H9 (cell line): ENCODE measurements at regions not wholly inside any gene's neighbourhood (a gene's known extent, or its start where the extent isn't known, plus 50 kb on each side); places are given as distances from the start of the nearest gene placed in this dataset.

Source experiments
- DNase-seq: peaks from one replicate; pipeline ENCODE4 v3.0.0-alpha.2; 2017
- H2AFZ ChIP-seq: one replicate; pipeline ENCODE4 v1.6.1; 2013; ENCODE audit warnings: mild to moderate bottlenecking, low read length, control low read depth, moderate library complexity
- H2AK5ac ChIP-seq: 2 replicates; pipeline ENCODE4 v1.6.1; 2013; ENCODE audit warnings: low read length, control low read depth, mixed read lengths; ENCODE audit not compliant: insufficient read length
- H2BK120ac ChIP-seq: one replicate; pipeline ENCODE4 v1.6.1; 2013; ENCODE audit warnings: low read depth, mild to moderate bottlenecking, low read length, control low read depth, inconsistent platforms; ENCODE audit not compliant: poor library complexity, severe bottlenecking
- H2BK12ac ChIP-seq: 2 replicates; pipeline ENCODE4 v1.6.1; 2013; ENCODE audit warnings: low read length, control low read depth, mixed read lengths, low read depth; ENCODE audit not compliant: insufficient read length
- H2BK15ac ChIP-seq: 2 replicates; pipeline ENCODE4 v1.6.1; 2013; ENCODE audit warnings: low read depth, low read length, control low read depth
- H2BK20ac ChIP-seq: one replicate; pipeline ENCODE4 v1.6.1; 2013; ENCODE audit warnings: low read depth, mild to moderate bottlenecking, low read length, control low read depth, inconsistent platforms; ENCODE audit not compliant: poor library complexity, severe bottlenecking
- H2BK5ac ChIP-seq: 2 replicates; pipeline ENCODE4 v1.6.1; 2013; ENCODE audit warnings: low read length, control low read depth, mixed read lengths; ENCODE audit not compliant: insufficient read length
- H3K14ac ChIP-seq: 2 replicates; pipeline ENCODE4 v1.6.1; 2013; ENCODE audit warnings: low read length, control low read depth; ENCODE audit not compliant: insufficient read depth
- H3K18ac ChIP-seq: 2 replicates; pipeline ENCODE4 v1.6.1; 2013; ENCODE audit warnings: low read depth, mild to moderate bottlenecking, mixed read lengths, low read length, control low read depth; ENCODE audit not compliant: insufficient read length
- H3K23ac ChIP-seq: 2 replicates; pipeline ENCODE4 v1.6.1; 2013; ENCODE audit warnings: low read length, control low read depth, mixed read lengths, low read depth; ENCODE audit not compliant: insufficient read length
- H3K23me2 ChIP-seq: 2 replicates; pipeline ENCODE4 v1.6.1; 2013; ENCODE audit warnings: low read depth, mild to moderate bottlenecking, mixed read lengths, low read length, control low read depth; ENCODE audit not compliant: insufficient read length, poor library complexity, severe bottlenecking
- H3K27ac ChIP-seq: 2 replicates; pipeline ENCODE4 v1.5.1; 2013; ENCODE audit warnings: low read length, control low read depth, mixed read lengths, low read depth; ENCODE audit not compliant: insufficient read length
- H3K27me3 ChIP-seq: 2 replicates; pipeline ENCODE4 v1.6.1; 2013; ENCODE audit warnings: low read length, control low read depth, inconsistent platforms; ENCODE audit not compliant: insufficient read depth
- H3K4ac ChIP-seq: 2 replicates; pipeline ENCODE4 v1.6.1; 2013; ENCODE audit warnings: low read depth, mild to moderate bottlenecking, control low read depth, inconsistent platforms, low read length, moderate library complexity
- H3K4me1 ChIP-seq: 2 replicates; pipeline ENCODE4 v1.6.1; 2013; ENCODE audit warnings: low read length, control low read depth, inconsistent platforms; ENCODE audit not compliant: insufficient read depth
- H3K4me2 ChIP-seq: 2 replicates; pipeline ENCODE4 v1.6.1; 2013; ENCODE audit warnings: low read length, control low read depth, mixed read lengths; ENCODE audit not compliant: insufficient read length, insufficient read depth
- H3K56ac ChIP-seq: 2 replicates; pipeline ENCODE4 v1.6.1; 2013; ENCODE audit warnings: low read depth, mild to moderate bottlenecking, mixed read lengths, low read length, control low read depth; ENCODE audit not compliant: insufficient read length
- H3K79me1 ChIP-seq: 2 replicates; pipeline ENCODE4 v1.6.1; 2013; ENCODE audit warnings: low read depth, mild to moderate bottlenecking, moderate library complexity, low read length, control low read depth, inconsistent platforms; ENCODE audit not compliant: insufficient read depth, poor library complexity, severe bottlenecking
- H3K79me2 ChIP-seq: 2 replicates; pipeline ENCODE4 v1.6.1; 2013; ENCODE audit warnings: low read length, control low read depth, inconsistent platforms; ENCODE audit not compliant: insufficient read depth
- H3K9ac ChIP-seq: 2 replicates; pipeline ENCODE4 v1.6.1; 2013; ENCODE audit warnings: low read length, control low read depth, mixed read lengths; ENCODE audit not compliant: insufficient read length; ENCODE audit errors: extremely low read depth
- H3K9me3 ChIP-seq: one replicate; pipeline ENCODE4 v1.6.1; 2013; ENCODE audit warnings: low read depth, low read length, inconsistent platforms; ENCODE audit not compliant: control insufficient read depth
- H3T11ph ChIP-seq: one replicate; pipeline ENCODE4 v1.6.1; 2013; ENCODE audit warnings: mild to moderate bottlenecking, low read length, control low read depth, inconsistent platforms
- H4K20me1 ChIP-seq: one replicate; pipeline ENCODE4 v1.6.1; 2013; ENCODE audit not compliant: control insufficient read depth, insufficient read length, insufficient read depth
- H4K5ac ChIP-seq: 2 replicates; pipeline ENCODE4 v1.6.1; 2013; ENCODE audit warnings: low read depth, mild to moderate bottlenecking, mixed read lengths, low read length, control low read depth; ENCODE audit not compliant: insufficient read length
- H4K8ac ChIP-seq: replicated peaks from 2 replicates; pipeline ENCODE4 v1.6.1; 2013; ENCODE audit warnings: low read length, control low read depth, mixed read lengths, low read depth; ENCODE audit not compliant: insufficient read length
- H4K91ac ChIP-seq: 2 replicates; pipeline ENCODE4 v1.6.1; 2013; ENCODE audit warnings: low read depth, mild to moderate bottlenecking, moderate library complexity, mixed read lengths, low read length, control low read depth; ENCODE audit not compliant: insufficient read length
- H3K27ac Mint-ChIP-seq, 3 experiments: 2 replicates in 2 of 3; 3 replicates in 1 of 3; pipeline ENCODE4 v1.8.0; 2020 to 2021; ENCODE audit warnings: mixed read lengths in 3 of 3, mild to moderate bottlenecking in 1 of 3, moderate library complexity in 1 of 3
- H3K27me3 Mint-ChIP-seq: 2 replicates; pipeline ENCODE4 v1.8.0; 2021; ENCODE audit warnings: low read depth, mild to moderate bottlenecking, moderate library complexity, mixed read lengths
- H3K36me3 Mint-ChIP-seq, 3 experiments: 2 replicates in 2 of 3; 3 replicates in 1 of 3; pipeline ENCODE4 v1.8.0; 2020 to 2021; ENCODE audit warnings: low read depth in 3 of 3, mixed read lengths in 3 of 3; ENCODE audit not compliant: insufficient read depth in 1 of 3
- H3K4me1 Mint-ChIP-seq, 2 experiments: 2 replicates each; pipeline ENCODE4 v1.8.0; 2020; ENCODE audit warnings: mixed read lengths in 2 of 2
- H3K4me3 Mint-ChIP-seq, 2 experiments: 2 replicates in 1 of 2; 3 replicates in 1 of 2; pipeline ENCODE4 v1.8.0; 2020 to 2021; ENCODE audit warnings: mild to moderate bottlenecking in 2 of 2, mixed read lengths in 2 of 2, moderate library complexity in 1 of 2
- H3K9me3 Mint-ChIP-seq, 2 experiments: 2 replicates in 1 of 2; 3 replicates in 1 of 2; pipeline ENCODE4 v1.8.0; 2020; ENCODE audit warnings: mild to moderate bottlenecking in 2 of 2, mixed read lengths in 2 of 2, moderate library complexity in 1 of 2
- WGBS: extraction: QIAGEN DNeasy Blood & Tissue Kit; methylation state at CpG from one replicate; pipeline ENCODE4 v1.1.7; 2013; ENCODE audit warnings: missing lambda C conversion rate, low lambda C conversion rate, mixed read lengths; ENCODE audit not compliant: insufficient read length; ENCODE audit errors: extremely low coverage; 5-methylcytosine and 5-hydroxymethylcytosine counted together
- TF ChIP-seq, protein P1 (sequence below): fragments of 200-600 bp; sonication (generic); conservative IDR thresholded peaks from 3 replicates; pipeline ENCODE4 v1.8.0; 2021; ENCODE audit warnings: antibody characterized with exemption, mild to moderate bottlenecking

DNA sequence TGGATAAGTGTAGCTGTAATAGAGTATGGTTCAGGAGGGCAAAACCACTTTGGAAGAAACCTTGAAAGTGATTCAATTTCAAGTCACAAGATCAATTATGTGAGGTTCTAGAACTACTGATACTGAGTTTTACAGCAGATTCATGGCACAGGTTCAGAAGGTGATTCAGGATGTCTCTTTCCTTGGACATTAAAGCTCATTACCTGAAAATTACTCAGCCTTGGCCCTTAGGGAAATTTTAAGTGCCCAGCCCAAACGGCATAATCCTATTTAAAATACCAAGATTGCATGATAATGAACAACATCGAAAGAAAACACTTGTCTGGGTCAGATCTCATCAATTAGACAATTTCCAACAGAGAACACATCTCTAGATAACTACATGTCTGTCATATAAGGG, 70.2 kb upstream of the SLC38A2 start:
- Histone ChIP-seq H2AFZ (no peak overlapping the region), H2BK120ac (no peak overlapping the region)
- H3K4me3 Mint-ChIP-seq, result no peak overlapping the region

More for the DNA sequence above, 70.2 kb upstream of the SLC38A2 start:
- Histone ChIP-seq H3K18ac (no peak overlapping the region), H3K27ac (no peak overlapping the region), H3K4ac (no peak overlapping the region), H3K79me2 (no peaks in the 10 kb centered on the region), H3K14ac (no peak overlapping the region), H3K4me1 (no peaks in the 10 kb centered on the region), H2BK12ac (no peak overlapping the region), H4K8ac (no peak overlapping the region), H2BK5ac (no peak overlapping the region), H3K23ac (no peak overlapping the region), H3K56ac (no peak overlapping the region), H4K91ac (no peak overlapping the region), H2BK15ac (no peak overlapping the region), H3T11ph (no peak overlapping the region), H2AK5ac (no peak overlapping the region), H3K27me3 (no peaks in the 10 kb centered on the region), H3K9me3 (no peaks in the 10 kb centered on the region), H2BK20ac (no peak overlapping the region), H3K4me2 (no peak overlapping the region), H3K9ac (no peak overlapping the region), H3K23me2 (no peaks in the 10 kb centered on the region), H4K20me1 (no peaks in the 10 kb centered on the region), H3K79me1 (no peaks in the 10 kb centered on the region), H4K5ac (no peak overlapping the region)
- peaks cover 8 to 14% of the 10 kb centered on the region in 2 experiments for H3K4me1 Mint-ChIP-seq
- peaks cover 0 to 1% (median 0%) of the 10 kb centered on the region in 3 experiments; a peak in 2 of 7 replicates for H3K36me3 Mint-ChIP-seq
- no peak for DNase-seq
- WGBS, result no CpG with 5 or more reads among the region's 2 CpGs
- TF ChIP-seq, protein P1, sequence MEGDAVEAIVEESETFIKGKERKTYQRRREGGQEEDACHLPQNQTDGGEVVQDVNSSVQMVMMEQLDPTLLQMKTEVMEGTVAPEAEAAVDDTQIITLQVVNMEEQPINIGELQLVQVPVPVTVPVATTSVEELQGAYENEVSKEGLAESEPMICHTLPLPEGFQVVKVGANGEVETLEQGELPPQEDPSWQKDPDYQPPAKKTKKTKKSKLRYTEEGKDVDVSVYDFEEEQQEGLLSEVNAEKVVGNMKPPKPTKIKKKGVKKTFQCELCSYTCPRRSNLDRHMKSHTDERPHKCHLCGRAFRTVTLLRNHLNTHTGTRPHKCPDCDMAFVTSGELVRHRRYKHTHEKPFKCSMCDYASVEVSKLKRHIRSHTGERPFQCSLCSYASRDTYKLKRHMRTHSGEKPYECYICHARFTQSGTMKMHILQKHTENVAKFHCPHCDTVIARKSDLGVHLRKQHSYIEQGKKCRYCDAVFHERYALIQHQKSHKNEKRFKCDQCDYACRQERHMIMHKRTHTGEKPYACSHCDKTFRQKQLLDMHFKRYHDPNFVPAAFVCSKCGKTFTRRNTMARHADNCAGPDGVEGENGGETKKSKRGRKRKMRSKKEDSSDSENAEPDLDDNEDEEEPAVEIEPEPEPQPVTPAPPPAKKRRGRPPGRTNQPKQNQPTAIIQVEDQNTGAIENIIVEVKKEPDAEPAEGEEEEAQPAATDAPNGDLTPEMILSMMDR, result no peak
- no peaks in the 10 kb centered on the region for H3K9me3 Mint-ChIP-seq
- H3K27ac Mint-ChIP-seq, result peak overlapping the region in 1 of 3 experiments; percentile 55; a peak in 2 of 7 replicates
- H3K27me3 Mint-ChIP-seq, result no peaks in the 10 kb centered on the region
